Heart left ventricle (tissue), 13 donors: ENCODE measurements at regions not wholly inside any gene's neighbourhood (a gene's known extent, or its start where the extent isn't known, plus 50 kb on each side); places are given as distances from the start of the nearest gene placed in this dataset.
"Not testable (repeated sequence)": the region's sequence is repeated elsewhere in the genome, so short reads cannot be mapped to it uniquely, and the experiment has no call there.

ENCODE experiments used
- CTCF ChIP-seq, 12 donors: fragments of 200-600 bp; sonication (generic) in 4 of 12; IDR thresholded peaks; one replicate each; pipeline versions ENCODE4 v1.5.0 to v1.8.0; 2018 to 2022; ENCODE audit warnings: antibody characterized with exemption in 12 of 12, mild to moderate bottlenecking in 5 of 12
- POLR2A ChIP-seq, 2 donors: fragments of 450-650 bp; IDR thresholded peaks; one replicate each; pipeline ENCODE4 v1.6.1; 2017; ENCODE audit warnings: antibody characterized with exemption in 2 of 2, mild to moderate bottlenecking in 2 of 2, moderate library complexity in 2 of 2
- donor health status: ischemic (EF 13 %, LVEDD 7.1; RV severe dilation, severe dysfunction).
- donor health status: DM: no; HTN: yes; CAD: no.
- donor health status: DM: no; HTN: no; CAD: no.
- donor health status: ischemic (EF 25% LVEDD 6.9; RV normal size, moderate dysfunction).
- donor health status: ischemic (EF 25% LVEDD 5.7; RV mildly dilated, moderate dysfunction).
- donor health status: ischemic (EF 35%, LVEDD 5.7; RV mildly dilated, moderate dysfunction).
- donor health status: nonischemic (EF 11% LVEDD 7.7; RV severe dilation, severe dysfunction).
- donor health status: DM: yes; HTN: yes; CAD: no.
- donor health status: PGD.
- donor health status: ischemic (EF 29% LVEDD 5.4; RV normal size, mild dysfunction).
- donor health status: nonischemic (EF 23%, LVEDD 6.1; RV moderate dilation, normal function).

- TF ChIP-seq CTCF, POLR2A (IDR thresholded peaks at IDR 0.05): not testable (repeated sequence)
Measured at GRCh38 chr9:63776220-63776619, 1508.8 kb downstream of the FOXD4L5 start.
